ENCODE measurements at regions not wholly inside any gene's neighbourhood (a gene's known extent, or its start where the extent isn't known, plus 50 kb on each side); places are given as distances from the start of the nearest gene placed in this dataset.

- DNase-seq (ENCODE audit: extremely low read depth in 1 of 2, low read depth in 1 of 2), result no peak
These were observed 213.7 kb upstream of the BMP4 start for GRCh38 chr14:54170301-54170700.

- DNase-seq (ENCODE audit: extremely low read depth in 1 of 2, low read depth in 1 of 2), result no peak
These were observed 215.5 kb upstream of the BMP4 start for GRCh38 chr14:54172114-54172513.

GRCh38 chr14:54172562-54172961 lies 215.9 kb upstream of the BMP4 start:
- DNase-seq (ENCODE audit: extremely low read depth in 1 of 2, low read depth in 1 of 2), result no peak

GRCh38 chr14:54173802-54174201 lies 217.2 kb upstream of the BMP4 start:
- DNase-seq (ENCODE audit: extremely low read depth in 1 of 2, low read depth in 1 of 2), result no peak

- no peak for DNase-seq (ENCODE audit: extremely low read depth in 1 of 2, low read depth in 1 of 2)
These were observed 217.8 kb upstream of the BMP4 start for GRCh38 chr14:54174457-54174856.

GRCh38 chr14:54175298-54175942 lies 218.8 kb upstream of the BMP4 start:
- peak; percentile 5 to 39 for DNase-seq (ENCODE audit: extremely low read depth in 1 of 2, low read depth in 1 of 2)

- no peak for DNase-seq (ENCODE audit: extremely low read depth in 1 of 2, low read depth in 1 of 2)
These were observed 219.8 kb upstream of the CDKN3 start for GRCh38 chr14:54177019-54177418.

- no peak for DNase-seq (ENCODE audit: extremely low read depth in 1 of 2, low read depth in 1 of 2)
These were observed 218.9 kb upstream of the CDKN3 start for GRCh38 chr14:54177641-54178621.

GRCh38 chr14:54182419-54183045 lies 214.3 kb upstream of the CDKN3 start:
- no peak for DNase-seq (ENCODE audit: extremely low read depth in 1 of 2, low read depth in 1 of 2)

GRCh38 chr14:54186821-54187763 lies 209.7 kb upstream of the CDKN3 start:
- no peak for DNase-seq (ENCODE audit: extremely low read depth in 1 of 2, low read depth in 1 of 2)

- no peak for DNase-seq (ENCODE audit: extremely low read depth in 1 of 2, low read depth in 1 of 2)
These were observed 208.6 kb upstream of the CDKN3 start for GRCh38 chr14:54188064-54188666.

GRCh38 chr14:54189333-54189732 lies 207.5 kb upstream of the CDKN3 start:
- no peak for DNase-seq (ENCODE audit: extremely low read depth in 1 of 2, low read depth in 1 of 2)

GRCh38 chr14:54189748-54190354 lies 207.0 kb upstream of the CDKN3 start:
- no peak for DNase-seq (ENCODE audit: extremely low read depth in 1 of 2, low read depth in 1 of 2)

- no peak for DNase-seq (ENCODE audit: extremely low read depth in 1 of 2, low read depth in 1 of 2)
These were observed 205.0 kb upstream of the CDKN3 start for GRCh38 chr14:54191846-54192245.

GRCh38 chr14:54192610-54193009 lies 204.2 kb upstream of the CDKN3 start:
- no peak for DNase-seq (ENCODE audit: extremely low read depth in 1 of 2, low read depth in 1 of 2)

GRCh38 chr14:54193871-54194270 lies 202.9 kb upstream of the CDKN3 start:
- DNase-seq (ENCODE audit: extremely low read depth in 1 of 2, low read depth in 1 of 2), result no peak

GRCh38 chr14:54194501-54194900 lies 202.3 kb upstream of the CDKN3 start:
- DNase-seq (ENCODE audit: extremely low read depth in 1 of 2, low read depth in 1 of 2), result no peak

GRCh38 chr14:54197369-54197768 lies 199.4 kb upstream of the CDKN3 start:
- no peak for DNase-seq (ENCODE audit: extremely low read depth in 1 of 2, low read depth in 1 of 2)

- DNase-seq (ENCODE audit: extremely low read depth in 1 of 2, low read depth in 1 of 2), result no peak
These were observed 196.1 kb upstream of the CDKN3 start for GRCh38 chr14:54200726-54201125.

GRCh38 chr14:54202288-54202687 lies 194.5 kb upstream of the CDKN3 start:
- no peak for DNase-seq (ENCODE audit: extremely low read depth in 1 of 2, low read depth in 1 of 2)
